CD4-positive, alpha-beta T cell treated with Interleukin-1 beta for 1 hour (primary cell): ENCODE measurements at regions not wholly inside any gene's neighbourhood (a gene's known extent, or its start where the extent isn't known, plus 50 kb on each side); places are given as distances from the start of the nearest gene placed in this dataset.
"Not testable (repeated sequence)": the region's sequence is repeated elsewhere in the genome, so short reads cannot be mapped to it uniquely, and the experiment has no call there.

ENCODE experiments used
- DNase-seq, 2 donors: peaks; one replicate each; pipeline ENCODE4 v3.0.0-alpha.2; 2020 to 2022

DNA sequence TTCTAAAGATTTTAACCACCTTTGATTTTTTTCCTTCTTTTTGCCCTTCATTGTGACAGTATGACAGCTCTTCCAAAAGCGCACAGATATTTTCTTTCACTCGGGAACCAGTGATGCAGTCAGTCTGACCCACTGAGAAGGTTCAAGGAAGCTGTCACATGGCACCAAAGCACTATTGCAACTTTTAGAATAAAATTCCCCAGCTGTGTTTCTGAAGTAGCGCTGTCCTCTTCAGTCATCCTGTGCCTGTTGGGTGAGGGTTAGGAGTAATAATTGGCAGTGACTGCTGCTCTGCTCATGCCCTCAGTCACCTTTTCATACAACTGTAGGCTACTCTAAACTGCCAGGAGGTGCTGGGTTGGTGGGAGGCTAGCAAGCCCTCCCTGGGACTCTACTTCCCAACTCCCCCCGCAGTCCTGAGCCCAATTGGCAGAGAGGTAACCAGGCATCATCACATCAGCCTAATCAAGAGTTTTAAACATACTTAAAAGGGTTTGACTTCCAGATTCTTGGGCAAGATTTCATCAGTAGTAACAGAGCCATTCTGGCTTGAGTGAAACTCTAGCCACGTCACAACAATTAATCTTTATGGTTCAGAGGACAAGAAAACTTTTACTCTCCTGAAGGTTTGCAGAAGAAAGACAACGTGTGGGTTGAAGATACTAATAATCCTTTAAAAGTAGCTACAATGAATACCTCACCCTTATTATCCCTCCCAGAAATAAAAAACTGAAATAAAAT, 473.3 kb downstream of the FBXO15 start:
- no peak for DNase-seq

DNA sequence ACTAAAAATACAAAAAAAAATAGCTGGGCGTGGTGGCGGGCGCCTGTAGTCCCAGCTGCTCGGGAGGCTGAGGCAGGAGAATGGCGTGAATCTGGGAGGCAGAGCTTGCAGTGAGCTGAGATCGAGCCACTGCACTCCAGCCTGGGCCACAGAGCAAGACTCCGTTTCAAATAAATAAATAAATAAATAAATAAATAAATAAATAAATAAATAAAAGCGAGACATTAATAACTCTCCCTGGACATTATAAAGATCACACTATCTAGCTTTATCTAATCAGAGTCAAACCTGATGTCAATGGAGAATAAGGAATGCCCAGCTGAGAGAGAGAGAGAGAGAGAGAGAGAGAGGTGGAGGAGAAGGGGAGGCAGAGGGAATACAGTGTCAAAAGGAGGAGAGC, 476.2 kb downstream of the FBXO15 start:
- not testable (repeated sequence) for DNase-seq

DNA sequence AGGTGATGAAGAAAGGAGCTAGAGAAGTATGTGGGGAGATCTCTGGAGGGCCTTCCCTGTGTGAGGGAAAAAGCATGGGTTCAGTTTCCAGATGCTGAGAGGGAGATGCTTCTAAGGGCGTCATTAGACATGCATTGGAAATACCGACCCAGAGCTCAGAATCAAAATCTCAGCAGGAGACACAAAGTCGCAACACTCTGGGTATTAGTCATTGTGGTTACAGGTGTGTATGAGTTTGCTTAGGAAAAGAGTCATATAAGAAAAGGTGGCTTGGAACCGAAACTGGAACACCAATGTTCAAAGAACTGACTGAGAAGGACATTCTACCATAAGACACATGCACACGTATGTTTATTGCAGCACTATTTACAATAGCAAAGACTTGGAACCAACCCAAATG, 477.1 kb downstream of the FBXO15 start:
- no peak for DNase-seq

DNA sequence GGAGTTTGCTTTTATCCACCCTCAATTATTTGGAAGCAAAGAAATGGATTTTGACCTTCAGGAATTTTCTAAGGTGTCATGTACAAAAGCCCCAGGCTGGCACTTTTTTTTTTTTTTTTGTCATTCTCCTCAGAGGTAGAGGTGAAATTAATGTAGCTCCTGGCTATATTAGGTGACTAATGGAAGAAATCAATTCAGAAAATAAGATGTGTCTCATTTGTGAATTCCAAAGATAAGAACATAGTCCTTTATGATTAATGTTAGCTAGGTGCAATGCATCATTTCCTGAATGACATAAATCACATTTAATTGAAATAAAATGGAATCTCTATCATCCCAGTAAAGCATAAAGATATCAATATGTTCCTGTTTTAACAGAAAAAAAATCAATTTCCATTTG, 477.6 kb downstream of the FBXO15 start:
- DNase-seq, result no peak

DNA sequence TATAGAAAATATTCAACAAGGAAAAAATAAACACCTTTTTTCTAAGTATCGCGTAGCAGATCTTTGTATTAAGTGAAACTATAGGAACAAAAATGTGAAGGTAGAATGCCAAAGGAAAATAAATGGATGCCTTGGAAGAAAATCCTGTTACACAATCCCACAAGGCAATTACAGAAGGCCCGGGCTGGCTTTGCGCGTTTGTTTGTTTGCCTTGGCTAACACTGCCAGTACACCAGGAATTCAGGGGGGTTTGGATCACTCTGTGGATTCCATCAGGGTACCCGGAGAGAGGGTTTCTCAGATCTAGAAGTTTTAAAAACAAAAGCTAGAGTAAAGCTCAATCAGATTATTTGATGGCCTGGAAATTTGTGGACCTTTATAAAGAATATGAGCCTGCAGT, 478.3 kb downstream of the FBXO15 start:
- DNase-seq, result no peak

DNA sequence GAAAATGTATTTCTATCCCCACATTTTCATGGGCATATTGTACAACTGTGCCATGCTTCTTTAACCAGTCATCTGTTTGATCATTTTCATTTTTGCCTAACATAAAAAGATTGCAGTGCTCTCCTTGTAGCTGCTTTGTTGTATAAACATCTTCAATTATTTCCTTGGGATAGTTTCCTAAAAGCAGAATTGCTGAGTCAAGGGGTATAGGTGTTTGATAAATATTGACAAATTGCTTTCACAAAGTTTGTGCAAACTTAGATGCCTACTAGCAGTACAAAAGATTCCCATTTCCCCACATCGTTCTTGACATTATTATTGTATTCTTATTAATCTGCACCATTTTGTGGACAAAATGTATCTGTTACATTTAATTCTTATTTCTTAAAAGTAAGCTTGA, 479.6 kb downstream of the FBXO15 start:
- DNase-seq, result no peak

DNA sequence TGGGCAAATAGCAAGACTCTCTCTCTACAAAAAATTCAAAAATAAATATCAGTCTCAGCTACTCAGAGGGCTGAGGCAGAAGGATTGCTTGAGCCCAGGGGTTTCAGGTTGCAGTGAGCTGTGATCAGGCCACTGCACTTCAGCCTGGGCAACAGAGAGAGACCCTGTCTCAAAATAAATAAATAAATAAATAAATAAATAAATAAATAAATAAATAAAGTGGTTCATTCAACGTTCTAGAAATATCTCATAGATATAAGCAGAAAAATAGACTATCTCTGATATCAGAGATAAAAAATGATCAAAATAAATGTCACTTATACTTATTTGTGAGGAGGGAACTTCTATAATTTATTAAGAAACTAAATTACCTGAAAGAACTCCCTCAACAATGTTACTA, 480.9 kb downstream of the FBXO15 start:
- no peak for DNase-seq

DNA sequence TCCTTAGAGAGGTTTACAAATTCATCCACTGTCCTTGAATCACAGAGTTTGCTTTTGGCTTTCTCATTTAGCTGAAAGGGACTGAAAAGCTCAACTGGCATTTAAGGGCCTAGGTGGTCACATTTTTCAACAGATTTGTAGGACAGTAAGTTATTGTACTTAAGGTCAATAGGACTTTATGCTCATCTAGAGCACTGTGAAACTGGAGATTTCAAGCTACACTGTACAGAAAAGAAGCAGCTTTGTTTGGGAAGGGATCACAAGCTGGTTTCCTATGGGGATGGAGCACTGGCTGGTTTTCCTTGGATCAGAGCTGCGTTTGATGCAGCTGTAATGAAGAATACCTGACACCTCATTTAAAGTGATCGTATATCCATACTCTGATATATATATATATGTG, 482.7 kb downstream of the FBXO15 start:
- no peak for DNase-seq

DNA sequence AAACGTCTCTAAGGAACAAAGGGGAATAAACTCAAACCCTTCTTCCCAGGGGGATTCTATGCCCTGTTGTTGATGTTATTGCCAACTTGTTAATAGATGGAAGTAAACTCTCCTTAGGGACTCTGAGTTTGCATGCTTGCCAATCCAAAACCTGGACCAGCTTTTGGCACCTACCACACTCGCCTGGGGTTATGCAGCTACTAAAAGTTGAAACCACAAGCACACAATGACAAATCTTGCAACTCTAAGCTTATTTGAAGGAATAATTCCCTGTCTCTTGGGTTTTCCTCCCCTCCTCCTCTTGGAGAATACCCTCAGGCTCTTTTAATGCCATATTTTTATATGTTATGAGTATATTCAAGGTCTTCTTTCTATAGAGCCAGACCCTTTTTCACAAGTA, 484.1 kb downstream of the FBXO15 start:
- DNase-seq, result no peak

DNA sequence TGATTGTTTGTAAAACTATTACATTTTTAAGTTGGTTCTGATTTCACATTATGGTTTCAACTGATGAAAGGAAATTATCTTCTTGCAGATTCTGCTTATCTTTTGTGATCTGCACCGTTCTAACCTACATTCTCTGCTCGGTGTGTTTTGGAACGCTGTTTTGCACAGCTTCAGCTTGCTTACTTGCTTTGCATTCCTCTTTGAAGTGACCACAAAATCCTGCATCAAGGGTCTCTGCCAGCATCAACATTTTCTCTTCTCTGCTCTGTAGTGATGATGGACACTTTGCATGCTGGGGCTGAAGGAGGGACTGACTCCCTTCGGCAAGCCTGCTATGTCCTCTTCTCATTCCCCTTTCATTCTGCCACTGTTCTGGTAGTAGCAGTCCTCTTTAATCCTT, 485.2 kb downstream of the FBXO15 start:
- DNase-seq, result no peak

DNA sequence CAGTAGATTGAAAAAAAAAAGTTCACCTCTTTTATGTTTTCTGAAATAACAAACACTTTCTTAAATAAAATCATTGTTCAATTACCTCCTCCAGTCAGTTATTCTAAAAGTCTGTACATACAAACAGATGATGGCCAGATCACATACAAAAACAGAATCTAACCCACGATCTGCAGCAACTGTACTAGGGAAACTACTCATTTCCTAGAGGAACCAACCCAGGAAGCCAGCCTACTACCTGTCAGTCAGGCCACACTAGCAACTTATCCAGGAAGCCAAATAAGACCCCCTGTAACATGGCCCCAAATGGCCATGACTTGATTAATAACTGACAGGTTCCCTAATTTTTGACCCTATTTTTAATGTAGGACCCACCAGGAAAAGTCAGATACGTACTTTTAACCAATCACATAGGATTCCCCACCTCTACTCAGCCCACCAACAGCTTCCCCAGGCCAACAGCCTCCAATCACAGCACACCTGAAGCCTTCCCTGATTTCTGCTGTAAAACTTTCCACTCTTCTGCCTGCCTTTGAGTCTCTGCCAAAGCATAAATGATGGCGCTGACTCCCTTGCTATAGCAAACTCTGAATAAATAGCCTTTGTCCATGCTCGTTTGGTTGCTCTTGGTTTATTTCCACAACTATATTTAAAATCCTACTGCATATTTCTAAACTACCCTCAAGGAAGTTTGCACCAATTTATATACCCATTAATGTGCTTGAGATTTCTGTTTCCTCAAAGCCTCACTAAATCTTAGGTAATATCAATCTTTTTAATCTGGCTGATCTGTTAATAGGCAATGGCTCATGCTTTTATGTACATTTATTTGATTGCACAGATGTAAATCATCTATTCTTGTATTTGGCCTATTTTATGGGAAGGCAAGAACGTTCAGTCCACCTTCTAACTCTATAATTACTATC, 486.4 kb downstream of the FBXO15 start:
- DNase-seq, result no peak

DNA sequence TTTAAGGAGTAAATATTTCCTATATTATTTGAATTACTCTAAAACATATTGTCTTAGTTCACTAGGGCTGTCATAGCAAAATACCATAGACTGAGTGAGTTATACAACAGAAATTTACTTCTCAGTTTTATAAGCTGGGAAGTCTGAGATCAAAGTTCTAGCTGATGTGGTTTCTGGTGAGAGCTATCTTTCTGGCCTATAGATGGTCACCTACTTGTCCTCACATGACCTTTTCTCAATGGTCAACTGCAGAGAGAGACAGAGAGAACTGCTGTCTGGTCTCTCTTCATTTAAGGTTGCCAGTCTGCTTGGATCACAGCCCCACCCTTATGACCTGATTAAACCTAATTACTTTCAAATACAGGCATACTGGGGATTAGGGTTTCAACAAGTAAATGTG, 490.9 kb downstream of the FBXO15 start:
- no peak for DNase-seq

DNA sequence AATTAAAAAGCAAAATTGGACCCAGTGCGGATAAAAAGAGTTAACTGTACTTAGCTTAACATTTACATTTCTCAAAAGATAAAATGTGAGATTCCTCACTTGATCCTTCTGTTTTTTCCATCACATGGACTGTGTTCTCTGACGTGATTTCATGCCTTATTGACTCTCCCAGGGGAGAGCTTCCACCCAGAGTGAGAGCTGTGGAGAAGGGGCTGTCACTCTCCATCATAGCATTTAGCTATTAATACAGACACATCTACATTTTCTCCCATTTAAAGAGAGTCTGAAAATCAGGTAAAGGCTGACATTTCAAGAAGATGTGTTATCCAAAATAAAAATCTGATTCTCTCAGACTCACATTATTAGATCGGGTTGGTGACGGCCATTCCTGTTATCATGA, 493.8 kb downstream of the FBXO15 start:
- no peak for DNase-seq

DNA sequence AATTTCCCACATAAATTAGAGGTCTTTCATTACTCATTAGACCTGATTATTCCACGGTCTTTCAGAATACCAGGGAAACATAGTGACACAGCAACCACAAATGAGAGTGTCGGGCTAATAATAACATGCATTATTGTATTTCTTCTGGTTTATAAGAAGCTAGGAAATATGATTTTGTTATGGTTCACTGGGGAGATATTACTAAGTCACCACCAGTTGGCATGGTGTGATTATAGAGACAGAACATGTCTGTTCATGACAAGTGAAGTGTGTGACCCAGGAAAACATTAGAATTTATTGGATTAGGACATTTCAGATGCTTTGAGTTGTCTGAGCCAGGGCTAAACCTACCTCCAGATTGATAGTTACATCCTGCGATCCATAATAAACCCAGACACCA, 494.4 kb downstream of the FBXO15 start:
- no peak for DNase-seq

DNA sequence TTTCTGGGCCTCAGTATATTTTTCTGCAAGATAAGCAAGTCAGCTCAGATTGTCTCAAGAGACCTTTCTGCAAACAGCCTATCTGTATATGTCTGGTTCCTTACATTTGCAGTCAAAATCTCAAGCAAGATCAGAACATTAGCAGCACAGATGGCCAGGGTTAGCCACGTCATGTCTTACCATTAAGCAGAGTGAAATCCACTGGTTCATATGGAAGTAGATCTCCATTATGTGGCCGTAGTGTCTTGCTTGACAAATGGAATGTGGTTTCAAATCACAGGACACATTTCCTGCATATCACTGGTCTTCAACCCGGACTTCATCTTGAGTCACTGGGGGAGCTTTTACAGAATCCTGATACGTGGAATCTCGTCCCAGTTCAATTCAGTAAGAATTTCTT, 500.2 kb downstream of the FBXO15 start:
- no peak for DNase-seq

DNA sequence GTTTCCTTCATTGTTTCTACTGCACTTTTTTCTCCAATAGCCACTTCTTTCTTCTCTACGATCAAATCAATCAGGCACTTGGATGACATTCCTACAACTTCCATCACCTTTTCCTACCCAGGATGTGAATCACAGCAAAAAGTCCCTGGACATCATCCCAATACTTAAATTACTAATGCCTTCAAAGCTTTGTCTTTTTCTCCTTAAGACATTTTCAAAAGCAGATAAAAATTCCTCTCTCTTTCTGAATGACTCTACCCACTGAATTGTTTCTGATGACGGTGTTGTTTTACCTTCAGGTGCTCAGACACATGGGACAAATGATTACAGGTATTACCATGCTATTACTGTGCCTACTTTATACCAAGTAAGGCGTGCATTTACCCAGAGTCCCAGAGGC, 500.9 kb downstream of the FBXO15 start:
- no peak for DNase-seq

DNA sequence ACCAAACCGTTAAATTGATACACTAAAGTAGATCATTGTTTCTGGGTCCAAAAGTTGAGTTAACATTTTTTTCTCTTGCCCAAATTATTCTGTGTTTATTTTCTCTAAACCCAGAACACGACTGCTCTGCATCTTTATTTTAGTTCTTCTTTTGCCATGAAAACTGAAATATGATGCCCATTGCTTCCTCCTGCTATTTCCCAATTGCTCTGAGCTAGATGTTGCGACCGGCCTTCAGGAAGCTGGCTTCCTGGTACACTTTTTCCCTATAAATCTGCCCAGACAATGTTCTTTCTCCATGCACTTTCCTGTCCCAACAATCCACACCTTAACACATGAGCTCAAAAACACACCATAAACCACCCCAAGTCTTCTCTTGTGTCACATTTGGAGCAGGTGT, 501.4 kb downstream of the FBXO15 start:
- no peak for DNase-seq

DNA sequence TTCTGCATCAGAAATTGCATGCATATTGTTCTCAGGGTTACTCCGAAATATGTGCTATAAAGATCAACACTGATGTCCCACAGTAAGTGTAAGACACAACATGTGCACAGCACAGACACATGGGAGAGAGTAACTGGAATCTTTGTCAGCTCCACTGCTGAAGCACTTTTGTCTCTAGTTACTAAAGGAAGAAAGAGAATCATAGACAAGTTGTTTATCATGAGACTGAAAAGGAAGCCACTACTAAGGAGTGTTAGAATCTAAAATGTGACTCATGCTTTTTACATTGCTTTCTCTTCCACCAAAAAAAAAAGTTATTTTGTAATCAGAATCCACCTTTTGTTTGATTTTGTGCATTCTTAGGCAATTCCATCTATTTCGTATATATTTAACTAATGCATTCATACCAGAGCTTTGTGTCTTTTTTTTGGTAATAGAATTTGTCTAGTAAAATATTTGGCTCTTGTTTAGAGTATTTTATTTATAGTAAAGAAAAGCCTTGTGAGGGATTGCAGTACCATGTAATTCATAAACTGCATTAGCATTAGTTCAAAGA, 502.4 kb downstream of the FBXO15 start:
- no peak for DNase-seq

DNA sequence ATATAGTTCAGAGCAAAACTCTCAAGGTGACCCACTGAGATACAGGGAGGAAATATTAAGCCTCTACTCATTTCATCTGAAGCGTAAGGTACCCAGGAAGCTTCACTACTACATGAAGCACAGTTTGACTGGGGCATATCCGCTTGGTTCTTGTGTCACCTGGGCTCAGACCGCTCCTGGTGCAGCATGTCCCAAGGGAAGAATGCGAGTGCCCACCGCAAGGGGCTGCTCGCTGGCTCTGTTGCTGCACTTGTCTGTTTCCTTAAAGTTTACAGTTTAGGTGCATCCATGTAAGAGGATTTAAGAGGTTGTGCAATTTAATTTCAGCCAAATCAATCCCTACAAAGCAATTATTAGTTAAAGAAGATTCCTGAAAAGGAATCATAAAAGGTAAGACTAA, 507.8 kb downstream of the FBXO15 start:
- no peak for DNase-seq

DNA sequence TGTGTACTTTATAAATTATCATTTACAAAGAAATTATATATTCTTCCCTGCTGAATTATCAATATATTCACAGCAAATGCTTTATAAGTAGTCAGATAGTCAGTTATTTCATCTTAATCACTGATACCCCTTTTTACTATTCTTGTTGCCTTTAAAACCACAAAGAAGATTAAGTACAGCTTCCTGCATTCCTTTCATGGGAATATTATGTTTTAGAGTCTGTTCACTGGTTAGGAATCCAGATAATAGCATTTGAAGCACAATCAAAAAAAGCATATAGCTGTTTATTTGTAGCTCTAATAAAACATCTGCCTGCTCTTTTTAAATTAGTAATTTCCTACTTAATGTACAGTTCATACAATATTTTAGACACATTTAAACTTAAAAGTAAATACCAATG, 508.9 kb downstream of the FBXO15 start:
- no peak for DNase-seq

DNA sequence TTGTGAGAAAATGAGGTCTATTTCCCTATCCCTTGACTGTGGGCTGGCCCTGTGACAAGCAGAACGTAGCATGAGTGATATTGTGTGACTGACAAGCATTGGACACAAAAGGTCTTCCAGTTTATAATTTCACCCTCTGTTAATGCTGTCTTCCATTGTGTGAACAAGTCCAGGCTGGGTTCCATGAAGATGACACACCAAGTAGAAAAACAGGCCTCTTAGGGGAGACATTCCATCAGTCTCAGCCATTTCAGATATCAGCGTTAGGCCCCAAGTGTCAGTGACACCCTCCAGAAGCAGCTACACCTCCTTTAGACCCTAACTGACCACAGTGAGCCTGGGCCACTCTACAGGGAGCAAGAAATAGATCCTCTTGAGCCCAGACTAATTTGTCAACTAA, 511.3 kb downstream of the FBXO15 start:
- DNase-seq, result no peak

DNA sequence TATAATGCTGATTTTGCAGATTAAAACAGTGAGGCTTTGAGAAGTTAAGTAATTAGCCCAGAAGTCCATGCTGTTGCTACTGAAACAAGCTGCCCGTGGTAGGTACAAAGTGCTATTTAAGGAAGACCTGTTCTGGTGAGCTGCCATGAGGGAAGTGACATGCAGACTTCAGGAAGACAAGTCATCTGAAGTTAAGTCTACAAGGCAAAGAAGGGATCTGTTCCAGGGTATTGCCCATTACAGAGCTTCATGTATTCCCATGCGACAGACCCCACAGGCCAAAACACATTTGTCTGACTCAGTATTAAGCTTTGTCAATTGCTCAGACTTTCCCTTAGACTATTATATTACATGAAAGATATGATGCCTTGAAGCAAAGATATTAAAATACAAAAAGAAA, 520.8 kb downstream of the FBXO15 start:
- no peak for DNase-seq

DNA sequence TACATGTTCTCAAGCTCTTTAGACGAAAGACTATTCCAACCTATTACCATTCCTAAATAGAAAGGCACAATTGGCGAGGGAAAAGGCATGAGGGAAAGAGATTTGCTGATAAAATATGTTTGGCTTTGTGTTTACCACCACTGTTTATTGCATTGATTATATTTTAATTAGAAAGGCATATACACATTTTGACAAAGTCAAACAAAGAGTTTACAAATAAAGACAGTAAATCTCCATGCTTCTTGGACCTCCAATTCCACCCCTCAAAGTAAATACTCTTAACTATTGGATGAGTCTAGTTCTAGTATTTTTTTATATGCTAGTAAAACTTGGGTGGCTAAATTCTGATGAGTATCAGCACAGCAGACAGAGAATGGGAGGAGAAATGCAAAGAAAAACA, 521.4 kb downstream of the FBXO15 start:
- DNase-seq, result no peak

DNA sequence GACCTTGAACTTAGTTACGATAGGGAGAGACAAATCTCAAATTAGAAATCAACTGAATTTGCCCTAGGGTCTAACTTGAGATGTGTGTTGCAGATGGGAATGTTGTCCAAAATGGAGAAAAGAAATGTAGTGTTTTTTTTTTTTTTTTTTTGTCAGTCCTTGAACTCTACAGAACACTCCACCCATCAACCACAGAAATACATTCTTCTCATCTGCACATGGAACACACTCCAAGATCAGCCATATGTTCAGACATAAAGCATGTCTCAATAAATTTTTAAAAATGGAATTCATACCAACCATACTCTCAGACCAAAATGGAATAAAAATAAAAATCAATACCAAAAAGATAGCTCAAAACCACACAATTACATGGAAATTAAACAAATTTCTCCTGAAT, 526.5 kb downstream of the FBXO15 start:
- DNase-seq, result no peak
